Muscle layer of duodenum (tissue), 2 donors: ENCODE measurements at regions not wholly inside any gene's neighbourhood (a gene's known extent, or its start where the extent isn't known, plus 50 kb on each side); places are given as distances from the start of the nearest gene placed in this dataset.

Experiments
- H3K27ac ChIP-seq: one replicate; pipeline ENCODE4 v1.7.0; 2013; ENCODE audit warnings: mild to moderate bottlenecking, low read length
- H3K27me3 ChIP-seq: one replicate; pipeline ENCODE4 v1.7.0; 2013; ENCODE audit warnings: low read depth, mild to moderate bottlenecking, control low read depth, low read length
- H3K36me3 ChIP-seq, 2 donors: one replicate each; pipeline ENCODE4 v1.7.0; 2013; ENCODE audit warnings: low read length in 2 of 2, control low read depth in 1 of 2, mild to moderate bottlenecking in 1 of 2; ENCODE audit not compliant: insufficient read depth in 2 of 2, control insufficient read depth in 1 of 2
- H3K4me1 ChIP-seq, 2 donors: one replicate each; pipeline ENCODE4 v1.7.0; 2013; ENCODE audit warnings: low read length in 2 of 2, mild to moderate bottlenecking in 2 of 2, control low read depth in 1 of 2, moderate library complexity in 1 of 2; ENCODE audit not compliant: insufficient read depth in 2 of 2, control insufficient read depth in 1 of 2
- H3K4me3 ChIP-seq, 2 donors: one replicate each; pipeline ENCODE4 v1.7.0; 2013; ENCODE audit warnings: low read length in 2 of 2, low read depth in 1 of 2, mild to moderate bottlenecking in 1 of 2
- H3K9me3 ChIP-seq, 2 donors: one replicate each; pipeline ENCODE4 v1.7.0; 2013; ENCODE audit warnings: low read length in 2 of 2, control low read depth in 1 of 2, mild to moderate bottlenecking in 1 of 2; ENCODE audit not compliant: control insufficient read depth in 1 of 2
- donor health status: healthy.

DNA sequence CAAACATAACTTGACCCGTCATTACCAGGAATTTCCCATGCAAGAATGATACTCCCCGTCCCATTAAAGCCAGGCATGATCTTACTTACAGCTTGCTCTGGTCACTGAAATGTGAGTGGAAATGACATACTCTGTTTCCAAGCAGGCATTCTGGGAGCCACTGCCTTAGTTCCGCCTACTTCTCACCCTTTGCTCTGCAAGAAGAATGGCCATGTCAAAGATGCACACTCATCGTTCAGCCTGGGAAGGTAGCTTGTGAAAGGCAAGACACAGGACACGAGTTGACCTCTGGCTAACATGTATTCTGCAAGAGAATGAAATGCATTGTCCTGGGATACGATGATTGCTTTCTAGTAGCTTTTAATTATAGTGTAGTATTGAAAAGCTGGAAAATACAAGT lies 1144.4 kb downstream of the NLGN4X start:
- Histone ChIP-seq H3K4me3 (no peak overlapping the region), H3K9me3 (no peaks in the 10 kb centered on the region), H3K4me1 (no peaks in the 10 kb centered on the region), H3K27ac (no peak overlapping the region), H3K36me3 (no peaks in the 10 kb centered on the region), H3K27me3 (no peaks in the 10 kb centered on the region)

DNA sequence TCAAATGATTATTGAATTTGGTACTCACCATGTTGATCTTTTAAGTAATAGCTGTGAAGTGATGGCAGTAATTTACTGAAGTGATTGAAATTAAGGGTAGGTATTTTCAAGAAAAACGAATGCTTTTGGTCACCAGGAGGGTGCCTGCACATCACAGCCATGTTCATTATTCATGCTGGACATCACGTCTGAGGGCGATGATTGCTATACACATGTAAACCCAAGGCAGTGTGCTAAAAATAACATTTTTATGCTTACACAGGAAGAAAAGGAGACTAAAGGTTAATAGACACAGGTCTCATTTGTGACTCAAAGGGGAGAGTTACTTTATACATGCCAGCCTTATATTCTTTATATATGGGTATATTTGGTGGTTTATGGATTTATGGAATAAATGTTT lies 1146.0 kb downstream of the NLGN4X start:
- no peaks in the 10 kb centered on the region for H3K27me3 ChIP-seq
- H3K4me3 ChIP-seq = no peak overlapping the region
- H3K4me1 ChIP-seq = no peaks in the 10 kb centered on the region
- H3K9me3 ChIP-seq = no peaks in the 10 kb centered on the region
- no peaks in the 10 kb centered on the region for H3K36me3 ChIP-seq
- H3K27ac ChIP-seq = no peak overlapping the region

DNA sequence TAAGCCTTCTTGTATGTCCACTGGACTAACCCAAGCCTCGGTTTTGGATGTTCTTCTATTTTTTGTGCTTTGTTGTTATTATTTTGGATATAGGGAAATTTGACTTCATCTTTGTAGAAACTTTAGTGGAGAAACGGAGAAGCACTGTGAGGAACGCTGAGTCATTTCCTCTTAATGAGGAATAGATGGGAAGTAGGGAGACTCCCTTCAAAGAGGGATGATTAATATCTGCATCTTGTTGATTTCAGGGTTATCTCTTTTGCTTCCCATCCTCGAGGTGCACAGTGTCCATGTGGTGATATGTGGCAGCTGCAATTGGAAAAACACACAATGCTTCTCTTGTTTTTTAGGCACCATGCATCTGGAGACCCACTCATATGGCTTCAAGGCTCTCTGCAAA lies 1147.9 kb downstream of the NLGN4X start:
- H3K4me1 ChIP-seq = no peaks in the 10 kb centered on the region
- no peaks in the 10 kb centered on the region for H3K27me3 ChIP-seq
- H3K4me3 ChIP-seq = no peak overlapping the region
- H3K27ac ChIP-seq = no peak overlapping the region
- no peaks in the 10 kb centered on the region for H3K36me3 ChIP-seq
- H3K9me3 ChIP-seq = no peaks in the 10 kb centered on the region

DNA sequence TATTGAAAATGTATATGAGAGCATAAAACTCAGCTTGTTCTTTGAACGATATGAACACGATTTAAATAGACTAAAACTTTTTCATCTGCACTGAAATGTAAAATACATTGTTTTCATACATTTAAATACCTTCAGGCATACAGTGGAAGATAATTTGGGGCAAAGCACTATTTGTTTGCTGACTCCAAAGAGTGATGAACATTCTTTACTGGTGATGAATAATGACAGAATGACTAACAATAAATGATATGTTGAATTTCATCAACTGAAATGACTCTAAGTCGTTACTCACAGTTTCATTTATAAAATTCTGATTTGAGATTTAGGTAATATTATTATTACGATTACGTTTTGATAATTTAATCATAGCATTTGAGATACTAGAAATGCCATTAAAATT lies 1160.1 kb downstream of the NLGN4X start:
- H3K4me3 ChIP-seq = no peak overlapping the region
- no peaks in the 10 kb centered on the region for H3K36me3 ChIP-seq
- no peaks in the 10 kb centered on the region for H3K4me1 ChIP-seq
- no peaks in the 10 kb centered on the region for H3K27me3 ChIP-seq
- H3K9me3 ChIP-seq = no peaks in the 10 kb centered on the region
- no peak overlapping the region for H3K27ac ChIP-seq

DNA sequence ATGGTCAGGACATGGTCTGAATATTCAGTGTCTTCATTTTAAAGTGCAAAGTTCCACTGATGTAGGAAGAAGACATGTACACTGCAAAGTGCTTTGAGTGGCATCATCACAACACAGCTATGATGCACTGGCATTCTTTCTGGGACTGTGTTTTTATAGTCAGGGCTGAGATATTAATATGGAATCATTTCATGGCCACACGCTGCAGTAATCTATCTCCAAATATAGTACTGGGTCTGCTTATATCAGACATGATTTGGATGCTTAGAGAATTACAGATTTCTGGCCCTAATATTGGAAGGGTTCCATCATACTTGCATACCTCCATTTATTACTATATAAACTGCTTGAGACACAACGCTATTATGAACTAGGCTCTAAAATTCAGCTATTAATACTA lies 1170.9 kb downstream of the NLGN4X start:
- Histone ChIP-seq H3K4me3 (no peak overlapping the region), H3K36me3 (no peaks in the 10 kb centered on the region), H3K27ac (no peak overlapping the region), H3K9me3 (no peaks in the 10 kb centered on the region), H3K4me1 (no peaks in the 10 kb centered on the region), H3K27me3 (no peaks in the 10 kb centered on the region)

DNA sequence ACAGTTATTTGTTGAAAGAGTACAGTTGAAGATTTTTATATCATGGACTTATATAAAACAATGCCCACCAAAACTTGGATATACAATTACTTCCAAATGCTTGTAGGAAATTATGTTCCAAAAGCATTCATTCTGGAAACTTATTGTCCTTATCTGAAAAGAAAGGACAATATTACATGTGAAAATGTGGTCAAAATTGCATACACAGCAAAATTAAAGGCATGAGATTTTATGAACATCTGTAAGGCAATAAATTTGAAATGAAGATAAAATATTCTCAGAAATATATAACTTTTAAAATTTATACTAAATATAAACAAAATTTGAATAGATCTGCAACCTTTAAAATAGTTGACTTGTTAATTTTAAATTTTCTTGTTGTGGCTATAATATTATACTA lies 1173.8 kb downstream of the NLGN4X start:
- Histone ChIP-seq H3K27ac (no peak overlapping the region), H3K4me1 (no peaks in the 10 kb centered on the region), H3K9me3 (no peaks in the 10 kb centered on the region)

DNA sequence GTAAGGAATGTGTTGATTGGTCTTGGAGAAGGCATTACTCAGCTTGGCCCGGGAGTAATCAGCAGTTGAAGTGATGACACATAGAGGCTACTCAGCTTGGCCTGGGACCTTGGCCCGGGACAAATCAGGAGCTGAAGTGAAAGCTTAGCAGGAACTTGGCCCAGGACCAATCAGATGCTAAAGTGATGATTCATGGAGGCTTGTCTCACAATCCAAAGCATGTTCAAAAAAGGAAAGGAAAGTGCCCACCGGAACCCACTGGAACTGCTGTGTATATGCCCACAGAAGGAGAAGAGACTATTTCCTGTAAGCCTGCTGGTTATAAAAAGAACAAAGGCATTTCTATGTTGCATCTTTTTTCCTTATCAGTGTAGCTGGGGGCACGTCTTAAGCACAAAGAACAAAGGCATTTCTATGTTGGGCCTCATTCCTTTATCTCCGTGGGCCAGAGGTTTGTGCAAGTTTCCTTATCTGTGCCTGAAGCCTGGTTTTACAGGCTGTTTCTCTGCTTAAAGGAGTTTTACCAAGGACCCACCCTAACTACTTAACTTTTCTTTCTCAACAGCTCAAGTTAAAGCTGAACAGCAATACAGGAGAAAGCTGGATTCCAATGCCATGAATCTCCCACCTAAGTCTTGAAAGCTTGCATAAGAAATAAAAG lies 1176.7 kb downstream of the NLGN4X start:
- no peak overlapping the region for H3K4me3 ChIP-seq
- H3K36me3 ChIP-seq = no peaks in the 10 kb centered on the region
- no peak overlapping the region for H3K27ac ChIP-seq
- no peaks in the 10 kb centered on the region for H3K9me3 ChIP-seq
- no peaks in the 10 kb centered on the region for H3K27me3 ChIP-seq
- H3K4me1 ChIP-seq = no peaks in the 10 kb centered on the region

More for the DNA sequence above, 1173.8 kb downstream of the NLGN4X start:
- no peaks in the 10 kb centered on the region for H3K36me3 ChIP-seq
- no peaks in the 10 kb centered on the region for H3K27me3 ChIP-seq
- H3K4me3 ChIP-seq = no peak overlapping the region

DNA sequence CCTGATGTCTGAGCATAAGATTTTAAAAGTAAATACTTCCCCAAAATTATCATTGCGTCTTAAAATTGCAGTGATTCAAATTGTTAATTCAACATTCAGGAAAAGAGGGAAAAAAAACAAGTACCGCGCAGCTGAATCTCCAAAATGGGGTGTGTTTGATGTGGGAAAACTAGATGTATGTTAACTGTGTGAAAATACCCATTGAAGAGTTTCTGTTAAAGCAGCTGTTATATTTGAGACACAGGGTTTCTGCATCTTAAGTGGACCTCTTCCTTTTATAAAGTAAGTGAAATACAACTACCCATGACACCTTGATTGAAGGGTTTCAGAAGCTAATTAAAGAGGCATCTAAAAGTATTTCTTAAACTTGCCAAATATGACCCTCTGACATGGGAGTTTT lies 1186.1 kb downstream of the NLGN4X start:
- Histone ChIP-seq H3K9me3 (no peaks in the 10 kb centered on the region), H3K36me3 (no peaks in the 10 kb centered on the region), H3K27me3 (no peaks in the 10 kb centered on the region), H3K4me3 (no peak overlapping the region), H3K4me1 (no peaks in the 10 kb centered on the region), H3K27ac (no peak overlapping the region)

DNA sequence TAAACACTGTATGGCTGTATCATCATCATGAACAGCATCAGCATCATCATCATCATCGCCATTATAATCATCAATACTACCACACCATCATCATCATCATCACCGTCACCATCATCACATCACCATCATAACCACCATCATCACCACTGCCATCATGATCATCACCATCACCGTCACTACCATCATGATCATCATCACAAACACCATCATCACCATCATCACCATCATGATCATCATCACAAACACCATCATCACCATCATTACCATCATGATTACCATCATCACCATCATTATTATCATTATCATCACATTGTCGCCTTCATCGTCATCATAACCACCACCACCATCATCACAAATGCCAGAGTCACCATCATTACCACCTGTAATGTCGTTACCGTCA lies 1196.9 kb downstream of the NLGN4X start:
- Histone ChIP-seq H3K4me3 (no peak overlapping the region), H3K4me1 (no peaks in the 10 kb centered on the region), H3K27me3 (no peaks in the 10 kb centered on the region), H3K9me3 (no peaks in the 10 kb centered on the region), H3K36me3 (no peaks in the 10 kb centered on the region), H3K27ac (no peak overlapping the region)

DNA sequence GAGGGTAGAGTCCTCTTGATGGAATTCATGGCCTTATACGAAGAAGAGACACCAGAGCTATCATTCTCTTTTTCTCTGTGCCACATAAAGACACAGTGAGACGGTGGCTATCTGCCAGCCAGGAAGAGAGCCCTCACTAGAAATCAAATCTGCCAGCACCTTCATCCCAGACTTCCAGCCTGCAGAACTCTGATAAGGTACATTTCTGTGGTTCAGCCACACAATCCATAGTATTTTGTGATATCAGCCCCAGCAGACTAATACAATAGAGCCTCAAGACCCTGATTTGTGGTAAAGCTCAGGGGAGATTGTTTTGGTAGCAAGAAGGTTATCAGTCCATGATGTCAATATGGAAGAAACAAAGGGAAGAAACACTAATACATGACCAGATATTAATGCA lies 1213.2 kb downstream of the NLGN4X start:
- H3K27ac ChIP-seq = no peak overlapping the region
- no peaks in the 10 kb centered on the region for H3K27me3 ChIP-seq
- H3K4me1 ChIP-seq = no peaks in the 10 kb centered on the region

DNA sequence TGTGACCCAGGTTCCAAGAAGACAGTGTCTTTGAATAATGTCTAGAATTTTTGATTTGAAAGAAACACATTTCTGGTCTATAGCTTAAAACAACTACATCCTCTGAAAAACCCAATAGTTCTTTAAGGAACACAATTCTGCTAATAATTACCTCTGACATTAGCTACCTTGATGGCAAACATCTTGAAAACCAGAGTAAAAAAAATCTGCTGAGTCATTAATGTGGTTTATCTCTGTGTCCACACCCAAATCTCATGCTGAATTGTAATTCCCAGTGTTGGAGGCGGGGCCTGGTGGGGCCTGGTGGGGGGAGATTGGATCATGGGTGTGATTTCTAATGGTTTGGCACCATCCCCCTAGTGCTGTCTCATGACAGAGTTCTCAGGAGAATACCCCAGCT lies 1233.8 kb downstream of the NLGN4X start:
- H3K27me3 ChIP-seq = no peaks in the 10 kb centered on the region
- H3K36me3 ChIP-seq = no peaks in the 10 kb centered on the region
- H3K4me1 ChIP-seq = no peaks in the 10 kb centered on the region
- no peaks in the 10 kb centered on the region for H3K9me3 ChIP-seq
- H3K27ac ChIP-seq = no peak overlapping the region
- no peak overlapping the region for H3K4me3 ChIP-seq

More for the DNA sequence above, 1213.2 kb downstream of the NLGN4X start:
- Histone ChIP-seq H3K9me3 (no peaks in the 10 kb centered on the region), H3K36me3 (no peaks in the 10 kb centered on the region), H3K4me3 (no peak overlapping the region)

DNA sequence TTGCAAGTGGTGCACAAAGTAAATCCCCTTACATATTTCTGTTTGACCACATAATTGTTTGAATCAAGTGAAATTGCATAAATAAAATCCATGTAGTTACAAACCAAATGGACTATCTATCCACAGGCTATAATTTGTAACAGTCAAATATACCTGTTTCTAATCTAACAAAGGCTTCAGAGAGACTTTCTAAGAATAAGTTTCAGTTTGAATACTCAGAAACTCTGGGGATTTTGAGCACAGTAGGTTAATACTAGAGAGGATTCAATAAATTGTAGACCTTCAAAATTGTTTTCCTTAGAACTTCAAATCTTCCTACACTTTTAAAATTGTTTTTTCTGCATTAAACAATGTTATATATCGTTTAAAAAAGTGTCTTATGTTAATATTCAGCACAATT lies 1250.1 kb downstream of the NLGN4X start:
- no peaks in the 10 kb centered on the region for H3K4me1 ChIP-seq
- H3K4me3 ChIP-seq = no peak overlapping the region
- H3K9me3 ChIP-seq = no peaks in the 10 kb centered on the region
- H3K36me3 ChIP-seq = no peaks in the 10 kb centered on the region
- no peaks in the 10 kb centered on the region for H3K27me3 ChIP-seq
- H3K27ac ChIP-seq = no peak overlapping the region
